ENCODE measurements at regions not wholly inside any gene's neighbourhood (a gene's known extent, or its start where the extent isn't known, plus 50 kb on each side); places are given as distances from the start of the nearest gene placed in this dataset.
"Not testable (repeated sequence)": the region's sequence is repeated elsewhere in the genome, so short reads cannot be mapped to it uniquely, and the experiment has no call there.

DNA sequence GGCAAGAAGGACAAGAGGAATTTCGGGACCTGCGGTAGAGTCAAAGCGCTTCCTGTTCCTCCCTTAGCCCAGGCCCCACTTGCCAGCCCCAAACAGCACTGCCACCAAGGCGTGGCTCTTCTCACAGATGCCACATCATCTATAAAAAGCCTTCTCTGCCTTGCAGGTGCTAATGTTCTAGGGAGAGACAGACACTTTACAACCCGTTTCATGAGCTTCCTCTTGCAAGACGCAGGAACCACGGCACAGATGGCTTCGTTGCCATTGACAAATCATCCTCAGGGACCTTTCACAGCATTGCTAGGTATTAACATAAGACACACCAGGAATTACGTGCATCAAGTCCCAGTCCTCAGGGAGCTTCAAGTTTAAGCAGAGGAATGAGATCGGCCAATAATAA, 180.9 kb downstream of the JCAD start:
- DNase-seq = no peak

DNA sequence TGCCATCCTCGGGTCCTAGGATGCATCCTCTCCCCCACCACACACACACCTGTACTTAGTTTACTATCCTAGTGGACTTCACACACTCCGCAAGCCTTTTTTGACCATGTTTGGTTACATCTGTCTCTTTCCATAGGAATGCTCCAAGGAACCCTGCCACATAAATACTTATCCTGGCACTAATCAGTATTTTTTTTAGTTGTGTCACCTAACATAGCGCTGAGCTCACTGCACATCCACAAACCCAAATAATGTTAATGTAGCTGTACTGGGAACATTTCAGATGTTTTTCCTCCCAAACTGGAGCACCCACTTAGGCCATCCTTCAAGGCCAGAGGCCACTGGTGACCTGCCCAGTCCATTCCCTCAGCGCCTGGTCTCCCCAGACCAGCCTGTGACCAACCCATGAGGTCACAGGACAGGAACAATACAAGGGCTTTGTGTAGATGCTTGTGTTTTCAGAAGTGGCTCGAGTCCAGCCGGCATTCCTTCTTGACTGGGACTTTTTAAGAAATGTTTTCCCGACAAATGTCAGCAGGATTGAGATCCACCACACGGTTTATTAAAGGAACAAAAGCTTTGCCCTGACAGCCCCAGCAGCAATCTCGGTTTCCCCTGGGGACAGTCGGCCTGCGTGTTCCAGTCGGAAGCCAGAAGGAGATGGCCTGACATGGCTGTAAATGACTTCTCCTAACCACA, 181.4 kb downstream of the JCAD start:
- DNase-seq = no peak

DNA sequence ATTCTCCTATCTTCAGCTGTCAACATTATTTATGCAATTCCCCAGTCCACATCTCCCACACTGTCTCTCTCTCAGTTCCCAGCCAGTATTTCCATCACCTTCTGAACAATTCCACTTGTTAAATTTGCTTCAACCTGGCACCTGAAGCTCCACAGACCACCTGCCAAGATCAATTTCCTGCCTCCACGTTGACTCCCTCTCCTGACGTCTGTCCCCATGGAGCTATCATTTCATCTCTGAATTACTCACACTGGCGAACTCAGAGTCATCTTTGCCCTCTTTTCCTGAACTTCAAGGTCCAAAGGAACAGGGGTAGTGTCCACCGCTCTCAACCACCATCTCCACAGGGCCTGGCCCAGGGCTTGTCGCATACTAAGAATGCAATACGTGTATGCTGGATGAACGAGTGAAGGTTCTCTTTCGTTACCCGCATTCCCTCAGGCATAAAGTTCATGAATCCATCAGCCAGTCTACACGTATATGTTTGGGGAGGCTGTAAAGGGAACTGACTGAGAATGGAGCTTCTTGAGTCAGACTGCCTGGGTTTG, 183.3 kb downstream of the JCAD start:
- DNase-seq = no peak

DNA sequence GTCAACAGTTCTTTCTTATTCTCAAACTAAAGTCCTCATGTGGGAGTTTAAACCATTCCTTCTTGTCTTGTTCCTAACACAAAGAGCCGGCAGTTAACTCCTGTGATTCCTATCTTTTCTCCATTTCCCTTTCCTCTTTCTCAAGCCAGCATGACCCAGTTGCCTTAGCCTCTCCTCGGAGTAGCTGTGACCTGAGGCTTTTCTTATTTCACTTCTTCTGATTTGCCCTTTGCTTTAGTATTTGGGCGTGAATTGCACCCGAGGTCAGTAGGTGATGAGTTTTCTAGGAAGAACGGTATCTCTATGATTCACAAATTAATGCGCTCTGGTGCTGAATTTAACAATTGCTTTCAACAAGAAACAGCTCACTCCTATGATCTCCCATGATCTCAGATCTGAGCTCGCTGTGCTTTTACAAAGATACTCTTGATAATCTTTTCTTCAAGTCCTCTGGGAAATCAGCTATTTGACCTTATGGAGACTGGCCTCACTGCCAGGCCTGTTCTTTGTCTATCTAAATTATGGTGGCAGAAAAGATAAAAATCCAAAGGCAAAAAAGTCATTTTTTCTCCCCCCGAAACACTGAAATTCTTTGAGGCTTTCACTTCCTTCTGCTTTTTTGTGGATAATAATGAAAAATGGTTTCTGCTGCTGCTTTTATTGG, 184.6 kb downstream of the JCAD start:
- no peak for DNase-seq

DNA sequence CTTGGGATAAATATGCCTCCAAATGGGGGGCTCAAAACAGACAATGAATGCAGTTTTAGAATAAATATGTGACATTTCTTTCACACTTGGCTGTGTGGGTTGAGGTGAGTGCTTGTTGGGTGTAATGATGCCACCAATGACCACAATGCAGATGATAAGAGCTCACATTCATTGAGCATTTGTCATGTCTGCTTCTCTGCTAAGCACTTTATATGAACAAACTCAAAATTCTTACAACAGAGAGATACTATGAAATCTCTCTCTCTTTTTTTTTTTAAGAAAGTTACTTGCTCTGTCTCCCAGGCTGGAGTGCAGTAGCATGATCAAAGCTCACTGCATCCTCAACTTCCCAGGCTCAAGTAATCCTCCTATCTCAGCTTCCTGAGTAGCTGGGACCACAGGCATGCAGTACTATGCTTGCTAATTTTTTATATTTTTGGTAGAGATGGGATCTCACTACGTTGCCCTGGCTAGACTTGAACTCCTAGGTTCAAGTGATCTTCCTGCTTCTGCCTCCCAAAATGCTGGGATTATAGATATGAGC, 185.4 kb downstream of the JCAD start:
- DNase-seq = no peak

DNA sequence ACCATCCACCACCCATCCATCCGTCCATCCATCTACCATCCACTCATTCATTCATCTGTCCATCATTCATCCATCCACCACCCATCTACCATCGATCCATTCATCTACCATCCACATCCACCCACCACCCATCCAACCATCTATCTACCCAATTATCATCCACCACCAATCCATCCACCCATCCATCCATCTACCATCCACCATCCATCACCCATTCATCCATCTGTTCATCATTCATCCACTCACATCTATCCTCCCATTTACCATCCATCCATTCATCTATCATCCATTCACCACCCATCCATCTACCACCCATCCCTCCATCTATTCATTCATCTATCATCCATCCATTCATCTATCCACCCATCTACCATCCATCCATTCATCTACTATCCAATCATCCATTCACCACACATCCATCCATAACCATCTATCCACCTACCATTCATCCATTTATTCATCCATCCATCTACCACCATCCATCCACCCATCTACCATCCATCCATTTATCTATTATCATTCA, 188.8 kb downstream of the JCAD start:
- DNase-seq = no peak

DNA sequence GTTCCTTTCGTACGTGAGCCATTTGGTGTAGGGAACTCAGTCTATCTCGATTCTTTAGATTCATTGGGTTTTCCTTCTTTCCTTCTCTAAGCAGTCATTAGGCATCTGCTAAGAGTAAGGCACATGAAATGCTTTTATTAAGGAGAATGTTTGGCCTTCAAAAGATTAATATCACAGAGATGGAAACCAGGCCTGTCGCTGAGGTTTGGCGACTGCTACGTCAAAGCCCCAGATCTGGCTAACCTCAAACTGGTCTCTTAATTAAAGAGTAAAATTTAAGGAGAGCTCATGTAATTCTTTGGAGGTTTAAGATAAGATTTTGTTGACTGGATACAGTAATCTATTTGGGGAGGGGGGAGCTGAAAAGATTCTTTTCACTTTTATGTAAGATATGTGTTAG, 189.8 kb downstream of the JCAD start:
- DNase-seq = no peak

DNA sequence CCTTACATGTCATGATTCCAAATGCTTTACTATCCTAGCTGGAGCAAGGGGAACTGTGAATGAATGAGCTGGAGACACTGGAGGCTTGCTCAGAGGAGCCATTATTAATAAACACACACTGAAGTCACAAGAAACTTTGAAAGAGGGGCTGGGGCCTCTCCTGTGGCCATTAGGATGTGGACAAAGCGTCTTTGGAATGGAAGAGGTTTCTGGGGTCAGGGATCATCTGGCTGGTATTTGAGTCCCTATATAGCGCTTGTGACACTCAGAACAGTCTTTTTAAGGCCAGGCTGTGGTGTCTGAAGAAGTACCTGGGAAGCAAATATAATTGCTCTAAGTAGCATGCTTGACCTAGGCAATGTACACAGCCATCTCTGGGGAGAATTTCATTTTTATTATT, 193.0 kb downstream of the JCAD start:
- no peak for DNase-seq

DNA sequence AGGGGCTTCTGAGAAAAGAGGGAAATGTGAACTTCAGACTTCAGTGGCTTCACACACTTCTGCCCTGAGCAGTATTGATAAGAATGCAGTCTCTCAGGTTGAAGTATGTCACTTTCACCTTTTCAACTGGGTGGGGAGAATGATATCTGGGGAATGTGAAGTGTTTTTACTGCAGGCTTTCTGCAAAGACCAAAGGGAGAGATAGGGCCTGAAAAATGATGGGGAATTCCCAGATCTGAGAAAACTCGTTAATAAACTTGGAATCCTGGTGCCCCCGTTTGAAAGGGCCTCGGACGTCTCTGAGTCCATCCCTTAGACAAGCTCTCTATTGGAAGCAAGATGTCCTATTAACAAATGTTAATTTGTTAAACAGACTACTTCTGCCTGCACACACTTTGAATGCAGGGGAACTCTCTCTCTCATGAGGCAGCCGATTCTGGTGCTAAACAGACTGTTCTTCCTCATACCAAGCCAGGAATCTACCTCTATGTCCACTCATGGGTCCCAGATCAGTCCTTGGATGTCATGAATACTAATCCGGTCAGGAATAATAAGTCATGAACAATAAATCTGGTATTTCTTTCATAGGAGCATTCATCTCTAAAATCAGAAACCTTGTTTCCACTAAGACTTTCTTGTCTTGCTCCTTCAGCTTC, 193.6 kb downstream of the JCAD start:
- no peak for DNase-seq

DNA sequence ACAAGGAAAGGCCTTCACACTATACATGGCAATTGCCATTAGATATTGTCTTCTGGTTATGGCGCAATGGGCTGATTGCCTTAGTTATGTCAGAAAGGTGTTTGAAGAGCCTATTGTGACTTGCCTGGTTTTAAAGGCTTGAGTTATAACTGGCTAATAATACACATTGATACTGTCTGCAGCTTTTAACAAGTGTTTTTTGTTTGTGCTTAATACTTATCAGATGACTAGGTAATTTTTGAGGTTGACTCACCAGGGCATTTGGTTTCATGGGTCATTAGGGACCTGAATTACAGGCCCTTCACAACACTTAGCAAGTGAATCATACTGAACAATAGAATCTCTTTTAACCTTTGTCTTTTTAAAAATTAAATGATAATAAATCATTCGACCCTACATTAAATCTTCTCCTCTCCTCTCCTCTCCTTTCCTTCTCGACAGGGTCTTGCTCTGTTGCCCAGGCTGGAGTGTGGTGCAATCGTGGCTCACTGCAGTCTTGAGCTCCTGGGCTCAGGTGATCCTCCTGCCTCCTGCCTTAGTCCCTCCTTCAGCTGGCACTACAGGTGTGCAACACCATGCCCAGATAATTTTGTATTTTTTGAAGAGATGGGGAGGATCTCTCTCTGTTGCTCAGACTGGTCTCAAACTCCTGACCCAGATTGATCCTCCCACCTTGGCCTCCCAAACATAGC, 196.3 kb downstream of the JCAD start:
- no peak for DNase-seq

DNA sequence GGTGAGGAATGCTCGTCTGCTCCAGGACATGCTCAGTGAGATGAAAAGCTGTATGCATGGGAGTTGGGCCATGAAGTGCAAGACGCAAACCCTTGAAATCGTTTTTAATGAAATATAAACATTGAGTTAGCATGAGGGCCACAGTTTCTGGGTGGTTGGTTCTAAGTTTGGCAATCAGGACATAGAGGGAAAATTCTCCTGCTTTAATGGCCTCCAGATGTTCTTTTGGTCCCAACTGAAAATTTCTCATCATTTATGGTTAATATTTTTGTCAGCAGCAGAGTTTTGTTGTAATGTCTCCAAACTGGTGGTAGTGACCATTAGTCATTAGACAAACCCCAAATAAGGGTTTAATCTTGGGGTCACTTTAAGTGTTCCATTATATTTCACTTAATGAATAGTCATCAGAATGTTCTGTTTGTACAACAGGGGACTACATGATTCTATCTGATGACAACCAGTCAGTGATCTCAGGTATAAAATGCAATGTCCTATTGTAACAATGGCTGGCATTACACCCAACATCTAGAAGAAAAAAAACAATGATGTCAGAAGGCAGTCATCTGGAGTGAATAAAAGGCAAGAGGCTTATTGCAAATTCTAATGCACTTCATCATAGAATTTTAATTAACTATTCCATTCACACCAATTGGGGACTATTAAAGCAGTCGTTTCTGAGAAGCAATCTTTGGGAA, 197.4 kb downstream of the JCAD start:
- no peak for DNase-seq

DNA sequence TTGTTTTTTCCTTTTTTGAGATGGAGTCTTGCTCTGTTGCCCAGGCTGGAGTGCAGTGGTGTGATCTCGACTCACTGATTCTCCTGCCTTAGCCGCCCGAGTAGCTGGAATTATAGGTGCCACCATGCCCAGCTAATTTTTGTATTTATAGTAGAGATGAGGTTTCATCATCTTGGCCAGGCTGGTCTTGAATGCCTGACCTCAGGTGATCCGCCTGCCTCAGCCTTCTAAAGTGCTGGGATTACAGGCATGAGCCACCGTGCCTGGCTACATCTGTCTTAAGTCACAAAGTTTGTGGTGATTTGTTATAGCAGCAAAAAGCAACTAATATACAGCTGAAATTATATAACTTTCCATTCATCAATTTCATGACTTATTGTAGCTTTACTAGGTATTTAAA, 198.2 kb downstream of the JCAD start:
- not testable (repeated sequence) for DNase-seq

DNA sequence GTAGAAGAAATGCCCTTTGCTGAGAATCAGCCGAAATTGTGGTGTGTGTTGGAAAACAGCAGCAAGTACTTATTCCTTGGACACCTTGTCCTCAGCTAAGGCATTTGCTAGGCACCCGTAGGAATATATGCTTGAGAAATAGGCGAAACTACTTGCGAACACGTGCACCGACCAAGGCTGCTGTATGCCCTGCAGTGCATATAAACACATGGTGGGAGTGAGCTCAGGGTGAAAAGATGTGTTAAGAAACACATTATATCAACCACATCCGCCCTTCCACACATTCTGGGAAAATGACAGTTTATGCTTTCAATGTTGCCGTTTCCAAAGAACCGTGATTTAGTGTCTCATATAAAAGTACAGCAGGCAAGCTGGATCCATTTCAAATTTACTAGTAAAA, 199.2 kb downstream of the JCAD start:
- DNase-seq = no peak

DNA sequence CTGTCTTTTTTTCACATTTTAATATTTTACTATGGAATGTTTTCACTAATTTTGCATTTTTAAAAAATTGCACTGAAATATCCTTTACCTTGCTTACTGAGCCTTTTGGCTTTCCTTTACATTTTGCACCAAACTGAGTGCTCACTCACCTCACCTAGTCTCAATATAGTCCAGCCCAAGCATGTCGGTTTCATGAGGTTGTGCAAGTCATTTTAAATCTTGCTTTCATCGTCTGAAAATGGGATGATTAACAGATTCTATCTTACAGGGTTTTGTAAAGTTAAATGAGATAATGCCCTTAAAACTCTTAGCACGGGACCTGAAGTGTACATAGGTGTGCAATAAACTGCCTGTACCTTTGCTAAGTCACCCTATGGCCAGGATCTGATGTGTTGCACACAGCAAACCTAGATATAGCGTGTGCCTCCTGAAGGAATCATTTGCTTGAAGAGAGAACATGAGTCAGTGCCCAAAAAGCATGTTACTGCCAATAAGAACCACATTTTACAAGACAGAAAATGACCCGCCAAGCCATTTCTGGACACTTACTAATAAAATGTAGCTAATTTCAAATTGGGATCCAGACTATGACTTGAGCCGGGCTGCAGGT, 199.8 kb downstream of the JCAD start:
- DNase-seq = no peak

DNA sequence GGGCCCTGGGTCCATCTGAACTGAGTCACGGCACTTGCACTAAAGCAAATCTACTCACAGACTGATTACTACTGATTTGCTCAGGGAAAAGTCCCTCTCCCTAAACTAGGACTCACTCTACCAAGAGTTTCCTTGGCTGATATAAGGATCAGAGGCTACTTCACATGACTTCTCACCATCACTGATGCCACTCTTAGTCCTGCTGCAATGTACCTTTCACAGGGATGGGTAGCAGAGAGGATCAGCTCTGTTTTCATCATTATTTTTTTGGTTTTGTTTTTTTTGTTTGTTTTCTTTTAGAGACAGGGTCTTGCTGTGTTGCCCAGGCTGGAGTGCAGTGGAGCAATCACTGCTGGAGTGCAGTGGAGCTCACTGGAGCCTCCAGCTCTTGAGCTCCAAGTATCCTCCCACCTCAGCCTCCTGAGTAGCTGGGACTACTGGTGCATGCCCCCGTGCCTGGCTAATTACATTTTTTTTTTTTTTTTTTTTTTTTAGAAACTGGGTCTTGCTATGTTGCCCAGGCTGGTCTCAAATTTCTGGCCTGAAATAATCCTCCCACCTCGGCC, 200.6 kb downstream of the JCAD start:
- DNase-seq = no peak

DNA sequence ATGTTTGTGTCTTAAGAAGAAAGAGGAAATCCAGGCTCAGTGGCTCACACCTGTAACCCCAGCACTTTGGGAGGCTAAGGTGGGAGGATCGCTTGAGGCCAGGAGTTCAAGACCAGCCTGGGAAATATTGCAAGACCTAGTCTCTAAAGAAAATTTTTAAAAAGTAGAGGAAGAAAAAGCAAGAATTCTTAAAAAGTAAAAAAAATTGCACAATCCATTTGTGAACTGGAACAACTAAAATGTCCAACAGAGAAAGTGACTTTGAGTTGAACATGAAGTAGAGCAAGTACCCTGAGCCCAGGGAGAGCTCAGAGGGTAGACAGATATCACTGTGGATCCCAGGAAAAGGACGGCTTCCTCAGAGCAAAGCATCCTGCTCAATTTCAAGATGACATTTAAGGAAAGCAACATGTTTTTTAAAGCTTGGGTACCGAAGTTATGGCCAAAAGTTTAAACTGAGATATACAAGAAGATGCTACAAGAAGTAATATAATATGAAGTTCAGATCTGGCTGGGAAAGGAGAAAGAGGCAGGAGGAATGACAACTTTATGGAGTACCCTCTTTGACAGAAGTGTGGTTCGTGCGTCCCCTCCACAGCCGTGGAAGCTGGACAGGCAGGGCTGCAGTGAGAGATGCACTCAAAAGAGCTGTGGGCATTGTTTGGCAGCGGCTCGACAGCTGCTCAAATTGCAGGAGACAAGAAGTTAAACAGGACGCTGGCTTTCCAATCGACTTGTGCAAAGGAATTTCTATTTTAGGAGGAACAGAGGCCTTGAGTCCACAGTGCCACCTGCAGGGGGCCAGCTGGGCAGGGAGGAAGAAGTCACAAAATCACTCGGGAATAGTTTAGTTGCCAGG, 201.3 kb downstream of the JCAD start:
- no peak for DNase-seq

DNA sequence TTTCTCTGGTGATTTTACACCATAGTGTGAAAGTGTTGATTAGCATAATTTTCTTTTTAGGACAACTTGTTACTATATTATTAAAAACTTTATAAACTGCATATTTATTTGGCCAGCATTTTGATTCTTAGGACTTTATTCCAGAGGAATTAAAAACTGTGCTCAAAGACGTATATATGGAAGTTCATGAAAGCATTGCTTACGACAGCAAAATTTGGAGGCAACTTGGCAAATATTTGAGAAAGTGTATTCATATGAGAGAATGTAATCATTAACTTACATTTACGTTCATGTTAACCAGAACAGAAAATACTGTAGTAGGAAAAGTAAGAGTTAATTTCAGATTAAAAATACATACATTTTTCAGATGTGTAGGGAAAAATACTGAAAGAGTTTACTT, 203.1 kb downstream of the JCAD start:
- DNase-seq = no peak

DNA sequence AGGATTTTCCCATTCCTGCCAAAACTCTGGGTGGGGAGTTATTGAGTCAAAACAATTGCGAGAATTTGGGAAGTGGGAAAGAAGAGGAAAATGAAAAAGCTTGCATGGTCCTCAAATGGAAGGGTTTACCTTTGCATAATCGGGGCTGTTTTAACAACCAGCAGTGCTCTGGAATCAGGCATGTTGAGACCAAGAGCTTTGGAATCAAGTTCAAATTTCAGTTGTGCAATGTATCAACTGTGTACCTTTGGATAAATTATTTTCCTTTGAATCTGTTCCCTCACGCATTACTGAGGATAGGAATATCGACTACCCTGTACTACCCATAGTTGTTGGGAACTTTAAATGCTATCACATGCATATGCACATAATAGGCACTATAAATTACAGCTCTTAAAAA, 205.5 kb downstream of the JCAD start:
- no peak for DNase-seq

DNA sequence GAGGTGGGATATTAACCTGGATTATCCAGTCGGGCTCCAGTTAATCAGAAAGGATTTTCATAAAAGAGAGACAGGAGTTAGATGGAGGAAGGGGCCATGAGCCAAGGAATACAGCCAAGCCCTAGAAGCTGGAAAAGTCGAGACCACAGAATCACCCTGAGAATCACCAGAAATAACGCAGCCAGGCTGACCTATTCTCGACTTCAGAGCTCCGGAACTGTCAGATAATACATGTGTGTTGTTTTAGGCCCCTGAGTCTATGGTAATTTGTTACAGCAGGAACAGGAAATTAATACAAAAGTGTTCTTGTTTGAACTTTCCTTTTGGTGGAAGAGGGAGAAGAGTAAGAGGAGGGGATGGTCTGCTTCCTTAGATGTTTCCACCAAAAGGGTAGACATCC, 208.1 kb downstream of the JCAD start:
- DNase-seq = no peak

DNA sequence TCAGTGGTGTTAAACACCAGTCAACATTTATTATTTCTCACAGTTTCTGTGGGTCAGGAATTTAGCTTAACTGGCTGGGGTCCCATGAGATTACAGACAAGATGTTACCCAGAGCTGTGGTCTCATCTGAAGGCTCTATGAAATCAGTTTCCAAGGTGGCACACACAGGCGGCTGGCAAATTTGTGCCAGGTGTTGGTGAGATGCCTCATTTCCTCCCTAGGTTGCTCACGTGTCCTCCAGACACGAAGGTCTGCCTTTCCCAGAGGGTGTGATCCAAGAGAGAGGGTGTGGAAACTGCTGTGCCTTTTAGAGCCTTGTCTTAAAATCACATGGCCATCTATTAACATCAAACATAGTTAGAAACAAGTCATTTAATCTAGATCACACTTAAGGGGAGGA, 209.0 kb downstream of the JCAD start:
- no peak for DNase-seq

DNA sequence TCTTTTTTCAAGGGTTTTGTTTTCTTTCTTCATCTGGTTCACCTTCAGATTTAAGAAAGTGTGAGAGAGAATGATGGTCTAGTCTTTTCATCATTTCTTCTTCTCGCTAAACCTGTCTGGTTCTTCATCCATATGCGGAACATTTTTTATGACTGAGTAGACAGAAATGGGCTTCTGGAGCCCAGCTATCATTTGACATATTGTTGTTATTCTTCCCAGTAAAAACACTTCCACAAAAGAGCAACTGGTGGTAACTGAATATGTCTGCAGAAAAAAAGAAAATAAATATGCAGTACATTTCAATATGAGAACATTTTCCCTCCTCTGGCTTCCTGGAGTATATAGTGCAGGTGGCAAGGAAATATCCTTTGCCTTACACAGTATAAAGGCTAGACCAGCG, 209.5 kb downstream of the JCAD start:
- no peak for DNase-seq

All from stimulated activated CD4-positive, alpha-beta T cell treated with anti-CD3 and anti-CD28 coated beads, Interleukin-4, amount 100 ng/mL, for 4 hours (primary cell).